ENCODE measurements at regions not wholly inside any gene's neighbourhood (a gene's known extent, or its start where the extent isn't known, plus 50 kb on each side); places are given as distances from the start of the nearest gene placed in this dataset.

- TF ChIP-seq CTCF (IDR thresholded peaks at IDR 0.05) (no peak), EP300 (IDR thresholded peaks at IDR 0.05; ENCODE audit: low read depth) (no peak), POLR2A (IDR thresholded peaks at IDR 0.05) (no peak)
These were observed 229.2 kb upstream of the WWC1 start for GRCh38 chr5:168062239-168062638.

Data from transverse colon (tissue), 3 donors.